IgD-negative memory B cell (primary cell): ENCODE measurements at regions not wholly inside any gene's neighbourhood (a gene's known extent, or its start where the extent isn't known, plus 50 kb on each side); places are given as distances from the start of the nearest gene placed in this dataset.

Experiments used
- H3K27ac Mint-ChIP-seq, 3 donors: one replicate each; pipeline ENCODE4 v1.8.0; 2020 to 2022; ENCODE audit warnings: mild to moderate bottlenecking in 3 of 3, mixed read lengths in 3 of 3, moderate library complexity in 1 of 3
- H3K27me3 Mint-ChIP-seq: one replicate; pipeline ENCODE4 v1.8.0; 2021; ENCODE audit warnings: mixed read lengths
- H3K36me3 Mint-ChIP-seq: one replicate; pipeline ENCODE4 v1.8.0; 2020; ENCODE audit warnings: mild to moderate bottlenecking, mixed read lengths
- H3K4me1 Mint-ChIP-seq, 3 donors: one replicate each; pipeline ENCODE4 v1.8.0; 2020 to 2022; ENCODE audit warnings: mixed read lengths in 3 of 3, mild to moderate bottlenecking in 1 of 3
- H3K4me3 Mint-ChIP-seq, 4 donors: one replicate each; pipeline ENCODE4 v1.8.0; 2020 to 2022; ENCODE audit warnings: mild to moderate bottlenecking in 4 of 4, mixed read lengths in 4 of 4, moderate library complexity in 3 of 4
- H3K9me3 Mint-ChIP-seq, 3 donors: one replicate each; pipeline ENCODE4 v1.8.0; 2020 to 2021; ENCODE audit warnings: mixed read lengths in 3 of 3, mild to moderate bottlenecking in 1 of 3

DNA sequence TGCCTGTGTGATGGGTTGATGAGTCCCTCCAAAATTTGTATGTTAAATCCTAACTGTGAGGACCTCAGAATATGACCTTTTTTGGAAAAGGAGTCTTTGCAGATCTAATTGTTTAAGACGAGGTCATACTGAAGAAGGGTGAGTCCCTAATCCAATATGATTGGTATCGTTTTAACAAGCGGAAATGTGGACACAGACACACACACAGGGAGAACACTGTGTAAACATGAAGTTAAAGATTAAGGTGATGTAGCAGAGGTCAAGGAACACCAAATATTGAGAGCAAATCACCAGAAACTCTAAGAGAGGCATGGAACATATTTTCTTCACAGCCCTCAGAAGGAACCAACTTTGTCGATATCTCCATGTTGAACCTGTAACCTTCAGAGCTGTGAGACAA, 1106.7 kb downstream of the SLC6A15 start:
- Mint-ChIP-seq H3K9me3 (no peaks in the 10 kb centered on the region), H3K4me1 (no peaks in the 10 kb centered on the region), H3K27me3 (no peaks in the 10 kb centered on the region), H3K27ac (no peak overlapping the region), H3K36me3 (no peaks in the 10 kb centered on the region), H3K4me3 (no peak overlapping the region)

DNA sequence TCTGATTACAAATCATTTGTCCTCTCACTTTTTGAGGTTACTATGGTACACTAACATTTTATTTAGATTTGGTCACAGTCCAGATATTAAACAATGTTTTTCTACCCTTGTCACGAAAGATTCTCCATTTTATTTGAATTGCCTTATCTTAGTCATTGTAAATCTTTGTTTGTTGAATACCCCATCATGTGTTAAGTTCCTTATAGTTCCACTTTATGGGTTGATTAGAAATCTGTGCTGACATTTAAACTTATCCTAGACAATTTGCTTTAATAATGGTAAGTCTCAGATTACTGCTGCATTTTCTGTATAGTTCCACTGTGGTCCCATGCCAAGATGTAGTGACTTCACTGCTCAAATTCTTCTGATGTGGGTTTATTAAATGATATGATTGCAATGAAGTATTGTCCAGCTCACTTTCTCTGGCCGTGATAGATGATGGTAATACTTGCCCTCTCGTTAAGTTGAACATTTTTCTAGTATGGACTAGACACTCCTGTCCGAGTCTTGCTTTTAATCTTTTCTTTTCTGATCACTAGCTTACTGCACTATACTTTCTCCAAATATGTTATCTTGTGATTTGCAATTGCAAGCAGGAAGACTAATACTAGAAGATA, 1107.3 kb downstream of the SLC6A15 start:
- no peaks in the 10 kb centered on the region for H3K4me1 Mint-ChIP-seq
- no peak overlapping the region for H3K4me3 Mint-ChIP-seq
- H3K9me3 Mint-ChIP-seq, result peaks cover 0 to 2% (median 0%) of the 10 kb centered on the region in 3 donors
- H3K36me3 Mint-ChIP-seq, result no peaks in the 10 kb centered on the region
- no peak overlapping the region for H3K27ac Mint-ChIP-seq
- H3K27me3 Mint-ChIP-seq, result no peaks in the 10 kb centered on the region

DNA sequence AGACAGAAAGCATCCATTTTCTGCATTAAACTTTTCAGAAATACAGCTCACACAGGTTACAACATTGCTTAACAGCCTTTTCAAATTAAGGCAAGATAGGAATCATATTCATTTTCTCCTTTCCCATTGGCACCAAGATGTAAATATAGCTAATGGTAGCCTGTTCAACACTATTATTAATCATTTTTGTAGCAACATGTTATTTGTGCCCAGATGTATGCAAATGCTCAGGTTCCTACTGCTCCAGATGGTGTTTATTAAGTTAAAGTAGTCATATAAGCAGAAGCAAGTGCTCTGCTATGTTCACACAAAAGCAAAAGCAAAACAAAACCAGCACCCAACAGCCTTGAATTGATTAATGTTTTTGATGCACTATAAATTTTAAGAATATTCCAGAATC, 1110.6 kb downstream of the SLC6A15 start:
- Mint-ChIP-seq H3K27ac (no peak overlapping the region), H3K27me3 (no peaks in the 10 kb centered on the region), H3K36me3 (no peaks in the 10 kb centered on the region), H3K4me3 (no peak overlapping the region), H3K4me1 (no peaks in the 10 kb centered on the region), H3K9me3 (peaks cover 0 to 2% (median 2%) of the 10 kb centered on the region in 3 donors)

DNA sequence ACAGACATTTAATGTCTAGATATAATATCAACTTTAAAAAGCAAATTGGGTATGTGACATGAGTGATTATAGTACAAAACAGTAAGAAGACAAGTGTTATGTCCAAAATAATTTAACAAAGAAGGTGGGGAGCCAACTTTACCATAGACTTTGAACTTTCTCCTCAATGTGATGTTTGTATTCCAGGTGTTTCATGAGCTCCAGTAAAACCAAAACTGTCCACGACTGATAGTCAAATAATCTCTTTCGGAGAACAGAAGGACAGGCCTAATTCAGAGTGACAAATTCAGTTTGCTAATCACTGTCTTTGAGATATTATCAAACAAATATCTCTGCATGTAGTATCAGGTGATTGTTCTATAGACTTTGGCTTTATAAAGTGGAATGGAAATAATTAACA, 1112.6 kb downstream of the SLC6A15 start:
- H3K27ac Mint-ChIP-seq, result peak overlapping the region in 1 of 3 donors; percentile 24
- no peaks in the 10 kb centered on the region for H3K36me3 Mint-ChIP-seq
- no peaks in the 10 kb centered on the region for H3K27me3 Mint-ChIP-seq
- H3K9me3 Mint-ChIP-seq, result peaks cover 0 to 2% (median 2%) of the 10 kb centered on the region in 3 donors
- no peak overlapping the region for H3K4me3 Mint-ChIP-seq
- no peaks in the 10 kb centered on the region for H3K4me1 Mint-ChIP-seq

DNA sequence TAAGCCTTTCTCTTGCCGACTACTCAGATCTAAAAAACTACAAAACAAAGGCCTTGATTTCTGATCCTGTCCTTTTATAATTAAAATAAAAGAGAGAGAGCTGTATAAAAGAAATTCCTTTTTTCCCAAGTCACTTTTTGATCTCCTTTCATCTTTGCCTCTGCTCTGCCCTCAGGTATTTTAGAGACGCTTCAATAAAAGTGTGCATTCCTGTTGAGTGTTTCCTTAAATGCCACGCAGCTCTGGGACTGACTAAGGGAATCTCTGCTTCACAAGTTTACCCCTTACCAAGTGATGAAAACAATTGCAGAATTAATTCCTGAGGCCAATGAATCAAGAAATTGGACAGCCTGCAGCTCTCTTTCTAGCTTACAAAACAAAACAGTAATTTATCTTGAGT, 1109.8 kb downstream of the TMTC2 start:
- Mint-ChIP-seq H3K4me1 (no peaks in the 10 kb centered on the region), H3K27me3 (no peaks in the 10 kb centered on the region), H3K4me3 (no peak overlapping the region), H3K27ac (no peak overlapping the region), H3K36me3 (no peaks in the 10 kb centered on the region), H3K9me3 (peaks cover 0 to 2% (median 2%) of the 10 kb centered on the region in 3 donors)

DNA sequence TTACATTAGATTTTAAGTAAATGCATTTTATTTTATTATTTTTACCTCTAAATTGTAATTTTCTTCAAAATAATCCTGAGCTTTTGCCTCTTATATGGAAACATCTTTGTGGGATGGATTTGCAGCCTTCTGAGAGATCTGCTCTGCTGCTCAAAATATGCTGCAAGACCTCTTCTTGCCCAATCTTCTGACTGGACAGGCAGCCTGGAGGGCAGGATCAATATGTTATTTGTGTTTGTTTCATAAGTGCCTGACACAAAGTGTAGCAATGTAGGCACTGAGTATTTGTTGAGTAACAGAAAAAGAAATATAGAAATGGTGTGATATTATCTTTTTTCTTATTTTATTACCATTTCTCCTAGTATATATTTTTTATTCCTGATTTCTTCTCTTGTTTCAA, 1106.9 kb downstream of the TMTC2 start:
- peaks cover 2 to 5% (median 4%) of the 10 kb centered on the region in 3 donors for H3K9me3 Mint-ChIP-seq
- peaks cover 0 to 2% (median 0%) of the 10 kb centered on the region in 3 donors for H3K4me1 Mint-ChIP-seq
- H3K27me3 Mint-ChIP-seq, result no peaks in the 10 kb centered on the region
- no peak overlapping the region for H3K4me3 Mint-ChIP-seq
- no peaks in the 10 kb centered on the region for H3K36me3 Mint-ChIP-seq
- H3K27ac Mint-ChIP-seq, result no peak overlapping the region

DNA sequence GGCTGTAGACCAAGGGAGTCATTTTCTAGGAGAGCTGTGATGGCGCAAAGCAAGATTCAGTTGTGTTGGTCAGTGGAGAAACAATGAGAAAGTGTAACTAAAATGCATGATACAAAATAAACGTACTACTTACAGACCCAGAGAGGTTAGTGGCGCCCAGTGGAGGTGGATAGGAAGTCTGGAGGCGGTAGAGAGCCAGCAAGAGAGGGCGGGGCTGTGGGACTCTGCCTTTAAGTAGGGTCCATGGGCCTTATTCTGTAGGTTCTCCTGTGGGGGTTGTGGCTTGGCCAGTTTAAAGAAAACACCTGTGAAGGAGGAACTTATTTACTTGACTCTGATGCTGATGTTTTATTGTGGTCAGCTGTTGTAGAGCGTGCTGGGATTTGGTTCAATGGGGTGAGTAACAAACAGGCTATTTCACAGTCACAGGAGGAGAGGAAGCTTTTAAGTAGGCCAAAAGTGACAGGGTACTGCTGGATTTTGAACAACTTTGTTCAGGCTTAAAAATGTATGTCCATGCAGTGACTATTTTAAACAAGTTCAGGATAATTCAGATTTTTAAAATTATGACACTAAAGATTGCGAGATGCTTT, 1097.7 kb downstream of the TMTC2 start:
- Mint-ChIP-seq H3K36me3 (no peaks in the 10 kb centered on the region), H3K27me3 (no peaks in the 10 kb centered on the region), H3K9me3 (peaks cover 0 to 4% (median 0%) of the 10 kb centered on the region in 3 donors), H3K27ac (no peak overlapping the region), H3K4me3 (no peak overlapping the region), H3K4me1 (no peaks in the 10 kb centered on the region)

DNA sequence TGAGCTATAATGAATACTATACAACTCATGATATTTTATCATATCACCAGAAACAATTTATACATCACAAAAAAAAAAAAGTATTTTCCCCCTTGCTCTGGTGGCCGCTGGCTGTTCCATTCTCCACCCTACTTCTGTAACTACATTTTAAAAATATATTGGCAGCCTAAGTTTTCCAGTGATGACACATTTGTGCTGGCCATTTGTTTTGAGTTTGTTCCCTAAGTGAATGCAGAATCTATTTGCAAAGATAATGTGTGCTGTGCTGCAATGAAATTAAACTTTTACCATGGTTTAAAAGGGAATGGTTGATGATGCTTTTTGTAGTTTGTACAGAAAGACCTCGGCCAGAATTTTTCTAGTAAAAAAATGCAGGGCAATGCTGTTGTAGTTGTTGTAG, 1092.8 kb downstream of the TMTC2 start:
- peaks cover 3 to 9% (median 6%) of the 10 kb centered on the region in 3 donors for H3K9me3 Mint-ChIP-seq

DNA sequence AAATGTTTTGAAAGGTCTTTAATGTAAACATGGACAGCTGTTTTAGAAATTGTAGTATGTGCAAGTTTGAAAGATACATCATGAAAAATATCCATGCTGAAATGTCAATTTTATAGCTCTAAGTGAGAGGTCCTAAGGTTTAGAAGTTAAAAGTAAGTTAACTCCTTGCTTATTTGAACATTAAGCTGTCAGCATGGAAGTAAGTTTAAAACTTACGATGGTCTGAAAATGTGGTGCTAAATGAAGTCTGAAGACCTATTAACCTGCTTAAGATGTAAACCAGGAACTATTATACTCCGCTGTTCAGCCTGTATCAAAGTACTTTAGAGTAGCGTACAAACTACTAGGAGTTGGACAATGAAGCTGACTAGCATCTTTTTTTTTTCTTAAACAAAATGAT, 1082.4 kb downstream of the TMTC2 start:
- Mint-ChIP-seq H3K27me3 (no peaks in the 10 kb centered on the region), H3K9me3 (peaks cover 3 to 16% (median 7%) of the 10 kb centered on the region in 3 donors), H3K4me1 (no peaks in the 10 kb centered on the region), H3K4me3 (no peak overlapping the region), H3K36me3 (no peaks in the 10 kb centered on the region), H3K27ac (no peak overlapping the region)

More for the DNA sequence above, 1092.8 kb downstream of the TMTC2 start:
- Mint-ChIP-seq H3K4me3 (no peak overlapping the region), H3K4me1 (no peaks in the 10 kb centered on the region), H3K27me3 (no peaks in the 10 kb centered on the region), H3K36me3 (no peaks in the 10 kb centered on the region), H3K27ac (no peak overlapping the region)

DNA sequence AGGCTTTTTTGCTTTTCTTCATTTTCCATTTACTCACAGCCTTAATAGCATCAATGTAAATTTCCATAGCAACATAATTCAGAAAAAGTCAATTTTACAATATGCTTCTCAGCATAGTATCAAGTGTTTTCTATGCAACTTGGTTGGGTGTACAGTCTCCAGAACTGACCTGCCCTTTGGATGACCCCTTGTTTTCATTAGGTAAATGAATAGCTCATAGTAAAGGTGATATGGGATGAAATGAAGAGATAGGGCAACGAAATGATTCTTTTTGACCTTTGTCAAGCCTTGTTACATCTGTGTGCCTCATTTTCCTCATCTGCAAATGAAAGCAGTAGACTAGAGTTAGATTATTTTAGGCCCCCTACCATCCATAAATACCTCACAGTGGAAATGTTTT, 1081.0 kb downstream of the TMTC2 start:
- no peak overlapping the region for H3K4me3 Mint-ChIP-seq

DNA sequence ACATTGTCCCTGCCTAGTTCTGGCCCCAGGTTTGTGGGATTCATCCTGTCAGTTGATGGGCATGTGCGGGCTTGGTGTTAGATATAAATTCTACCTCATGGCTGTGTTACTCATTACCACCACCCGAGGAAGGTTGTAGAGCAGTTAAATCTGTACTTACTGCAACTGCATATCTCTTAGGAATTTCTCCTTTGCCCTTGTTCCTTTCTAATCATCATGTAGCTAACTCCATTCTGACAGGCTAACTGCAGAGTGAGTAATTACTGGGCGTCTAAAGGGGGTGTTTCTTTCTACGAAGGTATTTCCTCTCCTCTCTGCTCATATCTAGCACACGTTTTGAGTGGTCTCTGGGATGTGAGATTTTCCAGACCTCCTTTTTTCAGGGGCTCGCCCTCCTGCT, 1076.7 kb downstream of the TMTC2 start:
- H3K27ac Mint-ChIP-seq, result no peak overlapping the region
- no peaks in the 10 kb centered on the region for H3K36me3 Mint-ChIP-seq
- H3K9me3 Mint-ChIP-seq, result peaks cover 0 to 12% (median 2%) of the 10 kb centered on the region in 3 donors
- H3K27me3 Mint-ChIP-seq, result no peaks in the 10 kb centered on the region
- H3K4me3 Mint-ChIP-seq, result no peak overlapping the region
- H3K4me1 Mint-ChIP-seq, result no peaks in the 10 kb centered on the region

More for the DNA sequence above, 1081.0 kb downstream of the TMTC2 start:
- Mint-ChIP-seq H3K9me3 (peaks cover 3 to 10% (median 5%) of the 10 kb centered on the region in 3 donors), H3K27me3 (no peaks in the 10 kb centered on the region), H3K36me3 (no peaks in the 10 kb centered on the region), H3K4me1 (no peaks in the 10 kb centered on the region), H3K27ac (no peak overlapping the region)

DNA sequence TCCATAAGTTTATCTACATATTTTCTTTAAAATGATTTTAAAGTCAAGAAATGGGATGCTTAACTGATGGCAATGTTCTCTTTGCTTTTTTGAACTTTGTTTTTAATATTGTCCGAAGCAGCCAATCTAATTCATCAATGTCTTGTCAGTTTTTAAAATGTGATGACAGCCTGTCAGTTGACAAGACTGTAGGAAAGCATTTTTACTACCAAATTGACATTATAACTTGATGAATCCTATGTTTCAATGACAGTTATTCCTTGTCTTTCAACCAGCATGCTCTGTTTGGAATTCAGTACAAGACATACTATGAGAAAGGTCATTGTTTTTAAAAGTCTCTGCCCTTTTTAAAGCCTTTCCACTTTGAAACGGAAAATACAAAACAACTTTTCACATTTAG, 1073.2 kb downstream of the TMTC2 start:
- H3K27me3 Mint-ChIP-seq, result no peaks in the 10 kb centered on the region
- H3K27ac Mint-ChIP-seq, result no peak overlapping the region
- no peaks in the 10 kb centered on the region for H3K4me1 Mint-ChIP-seq
- H3K36me3 Mint-ChIP-seq, result no peaks in the 10 kb centered on the region
- H3K4me3 Mint-ChIP-seq, result no peak overlapping the region
- peaks cover 0 to 17% (median 2%) of the 10 kb centered on the region in 3 donors for H3K9me3 Mint-ChIP-seq

DNA sequence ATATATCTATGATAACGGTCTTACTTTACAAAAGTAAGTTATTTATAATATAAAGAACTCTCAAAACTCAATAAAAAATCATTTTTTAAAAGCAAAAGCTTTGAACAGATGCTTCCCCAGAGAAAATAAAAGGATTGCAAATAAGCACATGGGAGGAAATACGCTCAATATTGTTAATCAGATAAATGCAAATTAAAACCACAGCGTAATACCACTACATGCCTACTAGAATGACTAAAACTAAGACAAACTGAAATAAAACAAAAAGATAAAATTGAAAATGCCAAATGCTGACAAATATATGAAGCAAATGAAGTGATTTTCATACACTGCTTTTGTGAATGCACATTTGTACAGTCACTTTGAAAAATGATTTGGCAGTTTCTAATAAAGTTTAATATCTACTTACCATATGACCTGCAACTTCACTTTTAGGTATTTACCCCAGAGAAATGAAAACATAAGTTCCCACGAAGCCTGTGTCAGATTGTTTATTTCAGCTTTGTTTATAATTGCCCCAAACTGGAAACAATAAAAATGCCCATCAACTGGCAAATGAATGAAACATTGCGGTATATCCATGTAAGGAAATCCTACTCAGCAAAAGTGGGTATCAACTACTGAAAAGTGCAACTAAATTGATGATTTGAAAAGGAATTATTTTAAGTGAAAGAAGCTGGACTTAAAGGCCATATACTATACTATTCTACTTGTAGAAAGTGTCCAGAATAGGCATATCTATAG, 1072.4 kb downstream of the TMTC2 start:
- H3K27me3 Mint-ChIP-seq, result no peaks in the 10 kb centered on the region
- no peak overlapping the region for H3K4me3 Mint-ChIP-seq
- peaks cover 0 to 17% (median 2%) of the 10 kb centered on the region in 3 donors for H3K9me3 Mint-ChIP-seq
- no peak overlapping the region for H3K27ac Mint-ChIP-seq
- no peaks in the 10 kb centered on the region for H3K4me1 Mint-ChIP-seq
- H3K36me3 Mint-ChIP-seq, result no peaks in the 10 kb centered on the region

DNA sequence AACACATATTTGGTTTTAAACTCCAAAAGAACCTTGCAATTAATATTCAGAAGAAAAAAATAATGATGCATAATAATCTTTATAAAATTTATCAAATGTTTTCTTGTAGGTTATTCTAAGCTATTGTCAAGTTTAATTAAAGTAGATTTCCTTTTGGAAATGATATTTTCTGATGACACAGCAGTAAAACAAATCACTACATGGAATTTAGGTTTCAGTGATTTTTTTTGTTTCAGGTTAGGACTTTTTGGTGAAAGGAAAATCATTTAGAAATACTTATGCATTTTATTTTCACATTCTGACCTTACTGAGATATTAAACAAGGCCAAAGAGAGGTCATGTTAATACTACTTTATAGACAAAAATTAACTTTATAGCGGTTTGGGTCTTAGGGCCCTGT, 1067.2 kb downstream of the TMTC2 start:
- no peak overlapping the region for H3K4me3 Mint-ChIP-seq
- no peaks in the 10 kb centered on the region for H3K27me3 Mint-ChIP-seq
- H3K9me3 Mint-ChIP-seq, result peaks cover 0 to 5% (median 1%) of the 10 kb centered on the region in 3 donors
- no peak overlapping the region for H3K27ac Mint-ChIP-seq
- no peaks in the 10 kb centered on the region for H3K4me1 Mint-ChIP-seq
- no peaks in the 10 kb centered on the region for H3K36me3 Mint-ChIP-seq

DNA sequence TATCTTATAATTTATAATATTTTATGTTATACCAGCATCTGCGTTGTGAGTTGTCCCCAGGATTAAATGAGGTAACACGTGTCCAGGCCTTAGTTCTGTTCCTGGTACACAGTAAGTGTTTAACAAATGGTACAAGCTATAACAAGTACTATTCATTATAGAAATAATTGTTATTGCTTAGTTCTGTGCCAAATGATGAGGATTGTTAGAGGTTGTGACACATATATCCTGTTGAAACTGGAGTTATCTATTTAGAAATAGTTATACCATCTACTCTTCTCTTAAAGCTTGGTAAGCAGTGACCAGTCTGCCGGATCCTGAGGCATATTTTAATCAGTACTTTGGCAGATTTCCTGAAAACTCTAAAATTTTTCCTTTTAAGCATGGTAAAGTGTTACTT, 1066.5 kb downstream of the TMTC2 start:
- Mint-ChIP-seq H3K4me3 (no peak overlapping the region), H3K27ac (no peak overlapping the region), H3K27me3 (no peaks in the 10 kb centered on the region), H3K36me3 (no peaks in the 10 kb centered on the region), H3K9me3 (peaks cover 0 to 5% (median 1%) of the 10 kb centered on the region in 3 donors), H3K4me1 (no peaks in the 10 kb centered on the region)
